ENCODE measurements at regions not wholly inside any gene's neighbourhood (a gene's known extent, or its start where the extent isn't known, plus 50 kb on each side); places are given as distances from the start of the nearest gene placed in this dataset.
"Not testable (repeated sequence)": the region's sequence is repeated elsewhere in the genome, so short reads cannot be mapped to it uniquely, and the experiment has no call there.

DNA sequence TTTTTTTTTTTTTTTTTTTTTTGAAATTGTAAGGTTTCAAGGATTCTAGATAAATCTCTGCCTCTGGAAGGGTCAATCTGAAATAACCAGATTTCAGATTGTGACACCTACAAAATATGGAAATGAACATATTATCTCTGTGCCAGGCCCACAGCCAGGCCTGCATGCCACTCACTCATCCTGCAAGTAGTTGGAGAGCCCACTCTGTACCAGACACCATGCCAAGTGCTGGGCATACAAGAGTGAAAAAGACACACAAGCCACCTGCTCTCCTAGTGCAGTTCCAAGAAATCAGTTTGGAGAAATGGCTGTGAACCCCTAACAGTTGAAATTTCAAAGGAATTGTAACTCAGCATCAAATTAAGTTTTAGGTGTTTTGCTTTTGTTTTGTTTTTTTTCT is 145.9 kb upstream of the NOCT start:
- no peaks in the 10 kb centered on the region for H3K9me3 ChIP-seq (ENCODE audit: control insufficient read depth, low read length)
- no peak overlapping the region for H3K4me3 ChIP-seq (ENCODE audit: extremely low read depth, insufficient read depth, low read length, poor library complexity, severe bottlenecking)

DNA sequence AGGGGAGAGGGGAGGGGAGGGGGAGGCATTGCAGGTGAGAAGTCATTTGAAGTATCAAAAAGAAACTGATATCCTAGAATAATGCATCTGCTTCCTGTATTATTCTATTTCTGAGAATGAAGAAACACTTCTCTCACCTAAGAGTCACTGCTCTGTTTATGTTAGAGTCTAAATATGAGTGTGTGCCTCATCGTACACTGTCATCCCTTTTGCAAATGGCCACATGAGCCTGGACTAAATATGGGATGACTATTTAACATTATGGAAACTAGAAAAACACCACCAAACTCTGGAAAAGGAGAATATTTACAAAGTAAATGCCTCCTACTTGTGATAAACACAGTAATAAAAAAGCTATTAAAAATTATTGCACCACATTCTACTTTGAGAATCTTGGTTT is 146.4 kb upstream of the NOCT start:
- WGBS, 2 experiments (ENCODE audit: insufficient coverage in 2 of 2): no CpG with 5 or more reads among the region's 1 CpG
- Histone ChIP-seq H3K36me3 (ENCODE audit: control insufficient read depth, insufficient read depth, low read length) (no peaks in the 10 kb centered on the region), H3K4me3 (ENCODE audit: extremely low read depth, insufficient read depth, low read length, poor library complexity, severe bottlenecking) (no peak overlapping the region), H3K27ac (ENCODE audit: low read depth, low read length, severe bottlenecking) (no peak overlapping the region), H3K9me3 (ENCODE audit: control insufficient read depth, low read length) (no peaks in the 10 kb centered on the region), H3K4me1 (ENCODE audit: control insufficient read depth, insufficient read depth, low read length, poor library complexity, severe bottlenecking) (peaks cover 8% of the 10 kb centered on the region)

More for the DNA sequence above, 145.9 kb upstream of the NOCT start:
- no peak overlapping the region for H3K27ac ChIP-seq (ENCODE audit: low read depth, low read length, severe bottlenecking)
- peaks cover 8% of the 10 kb centered on the region for H3K4me1 ChIP-seq (ENCODE audit: control insufficient read depth, insufficient read depth, low read length, poor library complexity, severe bottlenecking)
- no peaks in the 10 kb centered on the region for H3K36me3 ChIP-seq (ENCODE audit: control insufficient read depth, insufficient read depth, low read length)

DNA sequence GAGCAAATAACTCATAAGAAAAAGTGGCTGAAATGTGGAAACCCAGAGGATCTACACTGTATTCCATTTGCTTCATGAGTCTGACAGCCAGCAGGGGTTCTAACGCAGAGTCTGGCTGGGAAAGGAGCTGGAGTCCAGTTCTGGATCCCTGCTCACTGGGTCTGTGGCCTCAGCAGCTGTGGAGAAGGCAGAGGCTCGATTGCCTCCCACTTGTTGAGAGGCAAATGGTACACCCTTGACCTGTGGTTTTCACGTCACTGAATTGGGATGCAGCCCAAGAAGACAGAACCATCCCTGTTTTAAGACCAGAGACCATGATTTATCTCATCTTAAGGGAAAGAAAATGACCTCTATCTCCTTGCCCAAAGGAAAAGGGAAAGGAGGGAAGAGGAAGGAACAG is 147.0 kb upstream of the NOCT start:
- WGBS, 2 experiments (ENCODE audit: insufficient coverage in 2 of 2): 80 to 84% methylated on average over 3 of the region's 3 CpGs
- Histone ChIP-seq H3K4me1 (ENCODE audit: control insufficient read depth, insufficient read depth, low read length, poor library complexity, severe bottlenecking) (peaks cover 8% of the 10 kb centered on the region), H3K4me3 (ENCODE audit: extremely low read depth, insufficient read depth, low read length, poor library complexity, severe bottlenecking) (no peak overlapping the region), H3K36me3 (ENCODE audit: control insufficient read depth, insufficient read depth, low read length) (no peaks in the 10 kb centered on the region), H3K27ac (ENCODE audit: low read depth, low read length, severe bottlenecking) (no peak overlapping the region), H3K9me3 (ENCODE audit: control insufficient read depth, low read length) (no peaks in the 10 kb centered on the region)

DNA sequence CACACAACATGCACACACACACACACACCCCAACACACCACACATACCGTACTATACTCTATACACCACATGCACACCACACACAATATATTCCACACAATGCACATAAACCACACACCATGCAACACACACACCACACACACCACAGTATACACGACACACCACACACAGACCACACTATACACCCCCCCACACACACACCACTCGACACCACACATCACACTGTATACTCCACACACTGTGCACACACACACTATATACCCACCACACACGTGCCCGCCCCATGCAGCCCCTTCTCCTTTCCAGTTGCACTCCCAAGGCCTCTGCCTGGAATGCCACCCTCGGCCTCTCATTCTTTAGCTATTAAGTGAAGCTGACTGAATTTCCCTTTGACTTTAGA is 148.2 kb upstream of the NOCT start:
- no peak overlapping the region for H3K27ac ChIP-seq (ENCODE audit: low read depth, low read length, severe bottlenecking)
- 85 to 90% methylated on average over 6 of the region's 6 CpGs for WGBS, 2 experiments (ENCODE audit: insufficient coverage in 2 of 2)
- H3K36me3 ChIP-seq (ENCODE audit: control insufficient read depth, insufficient read depth, low read length): no peaks in the 10 kb centered on the region
- peaks cover 8% of the 10 kb centered on the region for H3K4me1 ChIP-seq (ENCODE audit: control insufficient read depth, insufficient read depth, low read length, poor library complexity, severe bottlenecking)
- H3K9me3 ChIP-seq (ENCODE audit: control insufficient read depth, low read length): no peaks in the 10 kb centered on the region
- no peak overlapping the region for H3K4me3 ChIP-seq (ENCODE audit: extremely low read depth, insufficient read depth, low read length, poor library complexity, severe bottlenecking)

DNA sequence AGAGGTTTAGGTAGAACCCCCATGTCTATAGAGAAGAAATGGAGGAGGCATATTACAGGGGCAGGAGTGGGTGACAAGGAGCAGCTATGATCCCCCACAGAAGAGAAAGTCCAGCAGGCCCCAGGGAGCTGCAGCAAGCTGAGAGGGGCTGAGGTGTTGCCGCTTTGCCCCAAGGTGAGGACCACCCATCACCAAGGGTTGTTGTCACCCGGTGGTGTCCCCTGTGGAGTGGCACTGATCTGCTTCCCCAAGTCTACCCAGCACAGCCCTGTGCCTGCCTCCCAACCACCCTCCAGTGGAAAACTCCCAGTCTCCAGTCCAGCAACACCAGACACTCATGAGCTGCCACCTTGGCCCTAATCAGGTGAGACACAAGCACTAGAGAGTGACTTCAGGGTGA is 149.3 kb upstream of the NOCT start:
- H3K27ac ChIP-seq (ENCODE audit: low read depth, low read length, severe bottlenecking): no peak overlapping the region
- 82 to 92% methylated on average over 2 of the region's 2 CpGs for WGBS, 2 experiments (ENCODE audit: insufficient coverage in 2 of 2)

DNA sequence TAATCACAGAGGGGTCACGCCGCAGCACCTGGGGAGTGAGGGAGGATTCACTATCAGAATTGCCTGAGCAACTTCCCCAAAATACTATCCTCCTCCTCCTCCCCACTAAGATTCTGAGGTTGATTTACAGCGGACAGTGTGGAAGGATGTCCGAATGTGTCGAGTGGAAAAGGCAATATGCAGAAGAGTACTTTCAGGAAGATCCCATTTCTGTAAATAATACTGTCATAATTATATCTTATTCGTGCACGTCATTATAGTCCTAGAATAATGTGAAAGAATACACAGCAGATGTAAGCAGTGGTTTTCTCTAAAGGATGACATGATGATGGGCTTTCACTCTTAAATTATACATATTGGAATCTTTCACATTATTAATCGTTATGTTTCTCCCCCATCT is 149.8 kb upstream of the NOCT start:
- 88% methylated on average over 1 of the region's 8 CpGs; no CpG with 5 or more reads in 1 of the 2 experiments for WGBS, 2 experiments (ENCODE audit: insufficient coverage in 2 of 2)
- H3K27ac ChIP-seq (ENCODE audit: low read depth, low read length, severe bottlenecking): no peak overlapping the region

More for the DNA sequence above, 149.3 kb upstream of the NOCT start:
- peaks cover 2% of the 10 kb centered on the region for H3K4me1 ChIP-seq (ENCODE audit: control insufficient read depth, insufficient read depth, low read length, poor library complexity, severe bottlenecking)
- H3K9me3 ChIP-seq (ENCODE audit: control insufficient read depth, low read length): no peaks in the 10 kb centered on the region
- H3K36me3 ChIP-seq (ENCODE audit: control insufficient read depth, insufficient read depth, low read length): no peaks in the 10 kb centered on the region
- no peak overlapping the region for H3K4me3 ChIP-seq (ENCODE audit: extremely low read depth, insufficient read depth, low read length, poor library complexity, severe bottlenecking)

DNA sequence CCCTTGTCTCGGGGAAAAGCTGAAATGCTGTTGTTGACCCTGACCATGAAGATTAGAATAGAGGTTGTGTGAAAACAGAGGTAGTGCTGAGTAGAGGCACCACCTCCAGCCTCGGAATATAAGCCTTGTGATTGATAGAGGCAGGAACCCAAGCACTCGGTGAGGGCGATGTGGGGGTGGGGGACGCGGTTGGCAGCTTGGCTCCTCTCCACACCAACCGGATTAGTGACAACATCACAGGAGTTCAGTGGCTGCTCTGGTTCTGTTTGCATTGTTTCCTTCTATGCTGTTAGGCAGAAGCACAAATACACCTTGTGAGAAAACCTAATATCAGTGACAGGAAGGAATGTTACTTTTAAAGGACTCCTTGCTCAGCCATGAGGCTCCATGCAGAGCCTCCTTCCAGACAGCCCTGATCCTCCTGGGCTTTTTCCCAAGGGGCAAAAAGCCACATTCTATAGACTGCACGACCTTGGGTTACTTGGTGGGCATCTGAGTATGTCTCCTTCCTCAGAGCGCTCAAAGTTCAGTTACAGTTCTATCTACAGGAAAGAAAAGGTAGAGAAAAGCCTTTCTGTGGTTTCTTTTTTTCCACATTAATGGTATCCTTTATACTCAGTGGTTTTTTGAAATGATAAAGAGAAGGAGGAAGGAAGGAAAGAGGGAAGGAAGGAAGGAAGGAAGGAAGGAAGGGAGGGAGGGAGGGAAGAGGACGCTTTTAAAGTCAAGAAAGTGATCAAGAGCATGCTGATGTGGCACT is 150.4 kb upstream of the NOCT start:
- WGBS, 2 experiments (ENCODE audit: insufficient coverage in 2 of 2): 66 to 81% methylated on average over 6 to 7 of the region's 10 CpGs
- Histone ChIP-seq H3K4me1 (ENCODE audit: control insufficient read depth, insufficient read depth, low read length, poor library complexity, severe bottlenecking) (no peaks in the 10 kb centered on the region), H3K4me3 (ENCODE audit: extremely low read depth, insufficient read depth, low read length, poor library complexity, severe bottlenecking) (no peak overlapping the region), H3K27ac (ENCODE audit: low read depth, low read length, severe bottlenecking) (no peak overlapping the region), H3K9me3 (ENCODE audit: control insufficient read depth, low read length) (no peaks in the 10 kb centered on the region), H3K36me3 (ENCODE audit: control insufficient read depth, insufficient read depth, low read length) (no peaks in the 10 kb centered on the region)

More for the DNA sequence above, 149.8 kb upstream of the NOCT start:
- no peak overlapping the region for H3K4me3 ChIP-seq (ENCODE audit: extremely low read depth, insufficient read depth, low read length, poor library complexity, severe bottlenecking)
- H3K36me3 ChIP-seq (ENCODE audit: control insufficient read depth, insufficient read depth, low read length): no peaks in the 10 kb centered on the region
- H3K9me3 ChIP-seq (ENCODE audit: control insufficient read depth, low read length): no peaks in the 10 kb centered on the region
- H3K4me1 ChIP-seq (ENCODE audit: control insufficient read depth, insufficient read depth, low read length, poor library complexity, severe bottlenecking): no peaks in the 10 kb centered on the region

DNA sequence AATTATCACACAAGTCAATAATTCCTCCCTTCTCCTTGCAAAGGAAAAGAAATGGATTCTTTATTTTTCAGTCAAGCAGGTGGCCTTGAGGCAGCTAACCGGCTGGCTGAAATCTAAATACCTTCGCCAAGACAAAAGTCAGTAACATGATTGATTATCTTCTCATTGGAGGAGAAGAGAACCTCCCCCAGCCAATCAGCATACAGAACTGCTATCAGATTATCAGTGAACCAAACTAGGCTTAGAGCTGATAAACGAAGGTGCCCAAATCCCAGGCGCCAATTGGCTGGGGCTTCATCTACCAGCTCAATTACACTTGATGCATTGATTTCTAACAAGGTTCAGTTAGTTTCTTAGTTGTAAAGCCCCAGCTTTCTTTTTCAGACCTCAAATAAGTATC is 152.4 kb upstream of the NOCT start:
- no peaks in the 10 kb centered on the region for H3K9me3 ChIP-seq (ENCODE audit: control insufficient read depth, low read length)
- 72 to 81% methylated on average over 2 of the region's 4 CpGs for WGBS, 2 experiments (ENCODE audit: insufficient coverage in 2 of 2)
- no peak overlapping the region for H3K27ac ChIP-seq (ENCODE audit: low read depth, low read length, severe bottlenecking)

DNA sequence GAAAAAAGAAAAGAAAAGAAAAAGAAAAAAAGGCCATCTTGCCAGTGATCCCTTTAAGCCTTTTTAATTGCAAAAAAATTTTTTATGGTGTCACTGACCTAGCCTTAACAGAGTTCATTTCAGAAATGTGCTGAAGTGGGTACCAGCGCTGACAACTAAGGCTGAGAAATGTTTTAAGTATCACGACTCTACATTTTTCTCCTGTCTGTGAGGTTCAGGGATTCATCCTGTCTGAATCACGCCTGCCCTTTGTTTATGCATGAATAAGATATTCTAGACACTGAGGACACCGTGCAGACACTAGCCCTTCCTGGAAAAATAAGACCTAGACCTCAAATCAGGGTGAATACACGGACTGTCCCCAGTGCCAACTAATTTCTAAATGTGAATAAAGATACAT is 154.4 kb upstream of the NOCT start:
- H3K4me3 ChIP-seq (ENCODE audit: extremely low read depth, insufficient read depth, low read length, poor library complexity, severe bottlenecking): no peak overlapping the region
- no peaks in the 10 kb centered on the region for H3K4me1 ChIP-seq (ENCODE audit: control insufficient read depth, insufficient read depth, low read length, poor library complexity, severe bottlenecking)
- no peak overlapping the region for H3K27ac ChIP-seq (ENCODE audit: low read depth, low read length, severe bottlenecking)
- H3K9me3 ChIP-seq (ENCODE audit: control insufficient read depth, low read length): no peaks in the 10 kb centered on the region
- H3K36me3 ChIP-seq (ENCODE audit: control insufficient read depth, insufficient read depth, low read length): no peaks in the 10 kb centered on the region
- 90% methylated on average over 4 to 5 of the region's 5 CpGs for WGBS, 2 experiments (ENCODE audit: insufficient coverage in 2 of 2)

More for the DNA sequence above, 152.4 kb upstream of the NOCT start:
- Histone ChIP-seq H3K36me3 (ENCODE audit: control insufficient read depth, insufficient read depth, low read length) (no peaks in the 10 kb centered on the region), H3K4me3 (ENCODE audit: extremely low read depth, insufficient read depth, low read length, poor library complexity, severe bottlenecking) (no peak overlapping the region), H3K4me1 (ENCODE audit: control insufficient read depth, insufficient read depth, low read length, poor library complexity, severe bottlenecking) (no peaks in the 10 kb centered on the region)

DNA sequence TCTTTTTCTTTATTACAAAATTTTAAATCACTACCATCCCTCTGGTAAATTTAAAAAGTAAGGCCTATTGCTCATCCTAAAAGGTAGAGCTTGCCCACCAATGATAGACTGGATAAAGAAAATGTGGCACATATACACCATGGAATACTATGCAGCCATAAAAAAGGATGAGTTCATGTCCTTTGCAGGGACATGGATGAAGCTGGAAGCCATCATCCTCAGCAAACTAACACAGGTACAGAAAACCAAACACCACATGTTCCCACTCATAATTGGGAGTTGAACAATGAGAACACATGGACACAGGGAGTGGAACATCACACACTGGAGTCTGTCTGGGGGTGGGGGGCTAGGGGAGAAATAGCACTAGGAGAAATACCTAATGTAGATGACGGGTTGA is 155.2 kb upstream of the NOCT start:
- not testable (repeated sequence) for H3K4me1 ChIP-seq (ENCODE audit: control insufficient read depth, insufficient read depth, low read length, poor library complexity, severe bottlenecking); H3K27ac ChIP-seq (ENCODE audit: low read depth, low read length, severe bottlenecking); H3K9me3 ChIP-seq (ENCODE audit: control insufficient read depth, low read length); H3K4me3 ChIP-seq (ENCODE audit: extremely low read depth, insufficient read depth, low read length, poor library complexity, severe bottlenecking); H3K36me3 ChIP-seq (ENCODE audit: control insufficient read depth, insufficient read depth, low read length)
- no CpG with 5 or more reads among the region's 1 CpG for WGBS, 2 experiments (ENCODE audit: insufficient coverage in 2 of 2)

DNA sequence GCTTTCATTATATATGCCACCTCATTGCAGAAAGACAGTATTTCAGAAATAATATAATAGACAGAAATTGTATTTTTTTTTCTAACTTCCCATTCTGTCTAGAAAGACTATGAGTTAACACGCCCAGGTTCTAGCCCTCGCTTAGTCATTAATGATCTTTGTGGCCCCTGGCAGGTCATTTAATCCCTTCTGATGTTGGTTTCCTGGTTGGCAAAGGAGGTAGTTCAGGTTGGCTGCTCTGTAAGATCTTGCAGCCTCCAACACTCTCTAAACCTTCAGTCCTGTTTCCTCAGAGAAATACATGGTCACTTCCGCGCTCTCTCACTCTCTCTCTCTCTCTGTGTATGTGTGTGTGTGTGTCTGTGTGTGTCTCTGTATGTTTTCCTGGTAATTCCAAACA is 156.3 kb upstream of the NOCT start:
- WGBS, 2 experiments (ENCODE audit: insufficient coverage in 2 of 2): no CpG with 5 or more reads among the region's 4 CpGs

More for the DNA sequence above, 156.3 kb upstream of the NOCT start:
- no peaks in the 10 kb centered on the region for H3K36me3 ChIP-seq (ENCODE audit: control insufficient read depth, insufficient read depth, low read length)
- H3K4me1 ChIP-seq (ENCODE audit: control insufficient read depth, insufficient read depth, low read length, poor library complexity, severe bottlenecking): no peaks in the 10 kb centered on the region
- no peak overlapping the region for H3K27ac ChIP-seq (ENCODE audit: low read depth, low read length, severe bottlenecking)
- H3K4me3 ChIP-seq (ENCODE audit: extremely low read depth, insufficient read depth, low read length, poor library complexity, severe bottlenecking): no peak overlapping the region
- no peaks in the 10 kb centered on the region for H3K9me3 ChIP-seq (ENCODE audit: control insufficient read depth, low read length)
